ENCODE measurements at regions not wholly inside any gene's neighbourhood (a gene's known extent, or its start where the extent isn't known, plus 50 kb on each side); places are given as distances from the start of the nearest gene placed in this dataset.

- no peaks in the 10 kb centered on the region for H3F3A ChIP-seq (replicated peaks; ENCODE audit: low read depth)
- no peak overlapping the region for H3K4me2 ChIP-seq
- no peak overlapping the region for H3K4me3 ChIP-seq
- ATAC-seq = no peak
- H3K79me2 ChIP-seq (replicated peaks; ENCODE audit: insufficient read depth) = no peaks in the 10 kb centered on the region
- DNase-seq (ENCODE audit: low spot score) = no peak
- TF ChIP-seq POLR2AphosphoS5 (IDR thresholded peaks at IDR 0.05; ENCODE audit: low read depth) = no peak
- no peak for TF ChIP-seq EZH2 (IDR thresholded peaks at IDR 0.05; ENCODE audit: low read depth, unreplicated experiment)
- no peak for TF ChIP-seq NANOG (IDR thresholded peaks at IDR 0.05; ENCODE audit: borderline replicate concordance)
- no peak for TF ChIP-seq CREB1 (CRISPR knock-in tag; IDR thresholded peaks at IDR 0.05; ENCODE audit: low read depth)
- TF ChIP-seq ETS1 (IDR thresholded peaks at IDR 0.05) = no peak
- TF ChIP-seq ZNF462 (CRISPR knock-in tag; IDR thresholded peaks at IDR 0.05) = no peak
- TF ChIP-seq REST (IDR thresholded peaks at IDR 0.05; ENCODE audit: unreplicated experiment) = no peak
- TF ChIP-seq STAT1 (IDR thresholded peaks at IDR 0.05; ENCODE audit: unreplicated experiment) = no peak
- no peak for TF ChIP-seq JUNB (IDR thresholded peaks at IDR 0.05; ENCODE audit: unreplicated experiment)
- no peak for TF ChIP-seq CTCF (conservative IDR thresholded peaks at IDR 0.05; ENCODE audit: low read depth in 2 of 2)
- TF ChIP-seq EZH2phosphoT487 (IDR thresholded peaks at IDR 0.05; ENCODE audit: unreplicated experiment) = no peak
- TF ChIP-seq ZNF114 (CRISPR knock-in tag; IDR thresholded peaks at IDR 0.05) = no peak
- no peak for TF ChIP-seq ZNF331 (CRISPR knock-in tag; IDR thresholded peaks at IDR 0.05; ENCODE audit: low read depth)
- H3K36me3 ChIP-seq (ENCODE audit: insufficient read depth) = no peaks in the 10 kb centered on the region
- H3K27me3 Mint-ChIP-seq (ENCODE audit: insufficient read depth, low read depth, poor library complexity) = peaks cover 17% of the 10 kb centered on the region
- H3K27me3 ChIP-seq (ENCODE audit: insufficient read depth) = no peaks in the 10 kb centered on the region
- H3K36me3 Mint-ChIP-seq (ENCODE audit: low read depth) = no peaks in the 10 kb centered on the region
- H2AFZ ChIP-seq = no peak overlapping the region
- no peaks in the 10 kb centered on the region for H3K9me3 Mint-ChIP-seq
- no peak overlapping the region for H3K27ac Mint-ChIP-seq
- H3K27ac ChIP-seq (ENCODE audit: low read depth) = no peak overlapping the region
- H3K4me1 Mint-ChIP-seq = peaks cover 72% of the 10 kb centered on the region
- no peaks in the 10 kb centered on the region for H4K20me1 ChIP-seq (replicated peaks; ENCODE audit: insufficient read depth)
- no peaks in the 10 kb centered on the region for H3K9me2 ChIP-seq (ENCODE audit: insufficient read depth)
- H3K4me3 Mint-ChIP-seq = no peak overlapping the region
- peaks cover 49% of the 10 kb centered on the region for H3K4me1 ChIP-seq (ENCODE audit: insufficient read depth)
These were observed 205.0 kb upstream of the GRIK3 start for GRCh38 chr1:37239225-37239740.
